Renal cortex interstitium (tissue), 11 donors: ENCODE measurements at regions not wholly inside any gene's neighbourhood (a gene's known extent, or its start where the extent isn't known, plus 50 kb on each side); places are given as distances from the start of the nearest gene placed in this dataset.

Experiments
- DNase-seq, 11 donors: peaks; one replicate each; pipeline ENCODE4 v3.0.0-alpha.2; 2013; ENCODE audit warnings: low read depth in 9 of 11, low spot score in 4 of 11; ENCODE audit errors: extremely low read depth in 1 of 11

GRCh38 chr3:191795196-191795595 lies 334.2 kb downstream of the PYDC2 start:
- DNase-seq: no peak

DNA sequence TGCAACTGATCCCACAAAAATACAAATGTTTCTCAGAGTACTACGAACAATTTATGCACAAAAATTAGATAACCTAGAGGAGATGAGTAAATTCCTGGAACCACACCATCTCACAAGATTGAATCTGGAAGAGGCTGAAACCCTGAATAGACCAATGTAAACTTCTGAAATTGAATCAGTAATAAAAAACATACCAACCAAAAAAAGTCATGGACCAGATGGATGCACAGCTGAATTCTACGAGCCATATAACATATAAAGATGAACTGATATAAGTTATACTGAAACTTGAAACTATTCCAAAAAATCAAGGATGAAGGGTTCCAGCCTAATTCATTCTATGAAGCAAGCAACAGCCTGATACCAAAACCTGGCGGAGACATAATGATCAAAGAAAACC lies 336.3 kb downstream of the PYDC2 start:
- no peak for DNase-seq

- no peak for DNase-seq
Measured at GRCh38 chr3:191802671-191803070, 341.7 kb downstream of the PYDC2 start.

DNA sequence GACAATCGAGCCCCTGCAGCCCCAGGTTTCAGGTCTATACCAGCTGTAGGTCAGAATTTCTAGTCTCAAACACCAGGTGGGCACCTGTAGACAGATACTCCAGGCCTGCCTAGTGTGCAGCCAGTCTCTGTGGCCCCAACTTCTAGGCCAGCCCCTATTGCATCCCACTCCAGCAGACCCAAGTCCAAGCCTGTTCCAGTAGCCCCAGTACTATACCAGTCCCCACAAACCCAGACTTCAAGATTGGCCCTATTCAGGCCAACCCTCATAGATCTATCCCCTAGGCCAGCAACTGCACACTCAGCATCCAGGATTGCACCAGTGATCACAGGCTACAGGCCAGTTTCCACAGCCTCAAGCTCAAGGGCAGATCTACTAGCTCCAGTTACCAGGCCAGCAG lies 344.0 kb downstream of the PYDC2 start:
- DNase-seq: no peak

GRCh38 chr3:191808073-191808472 lies 347.1 kb downstream of the PYDC2 start:
- no peak for DNase-seq

DNA sequence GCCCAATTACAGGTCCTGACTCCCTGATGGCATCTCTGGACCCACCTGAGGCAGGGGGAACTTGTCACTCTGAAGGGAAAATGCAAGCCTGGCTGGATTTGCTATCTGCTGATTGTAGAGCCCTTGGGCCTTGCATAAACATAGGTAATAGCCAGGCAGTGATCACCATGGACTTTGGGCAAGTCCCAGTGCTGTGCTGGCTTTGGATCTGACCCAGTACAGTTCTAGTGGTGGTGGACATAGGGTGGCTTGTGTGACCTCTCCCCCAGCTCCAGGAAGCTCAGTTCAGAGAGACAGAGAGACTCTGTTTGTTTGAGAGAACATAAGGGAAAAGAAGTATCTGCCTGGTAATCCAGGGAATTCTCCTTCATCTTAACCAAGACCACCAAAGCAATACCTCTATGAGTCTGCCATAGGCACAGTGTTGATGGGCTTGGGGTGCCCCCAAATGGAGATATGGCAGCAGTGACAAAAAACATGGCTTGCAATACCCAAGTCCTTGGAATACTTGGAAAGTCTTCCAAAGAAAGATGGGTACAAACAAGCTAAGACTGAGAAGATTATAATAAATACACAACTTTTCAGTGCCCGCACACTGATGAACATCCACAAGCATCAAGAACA lies 348.5 kb downstream of the PYDC2 start:
- DNase-seq: no peak

GRCh38 chr3:191813245-191813644 lies 352.3 kb downstream of the PYDC2 start:
- no peak for DNase-seq

- no peak for DNase-seq
Measured at GRCh38 chr3:191848818-191849217, 387.9 kb downstream of the PYDC2 start.

- no peak for DNase-seq
Measured at GRCh38 chr3:191859531-191859930, 398.6 kb downstream of the PYDC2 start.

DNA sequence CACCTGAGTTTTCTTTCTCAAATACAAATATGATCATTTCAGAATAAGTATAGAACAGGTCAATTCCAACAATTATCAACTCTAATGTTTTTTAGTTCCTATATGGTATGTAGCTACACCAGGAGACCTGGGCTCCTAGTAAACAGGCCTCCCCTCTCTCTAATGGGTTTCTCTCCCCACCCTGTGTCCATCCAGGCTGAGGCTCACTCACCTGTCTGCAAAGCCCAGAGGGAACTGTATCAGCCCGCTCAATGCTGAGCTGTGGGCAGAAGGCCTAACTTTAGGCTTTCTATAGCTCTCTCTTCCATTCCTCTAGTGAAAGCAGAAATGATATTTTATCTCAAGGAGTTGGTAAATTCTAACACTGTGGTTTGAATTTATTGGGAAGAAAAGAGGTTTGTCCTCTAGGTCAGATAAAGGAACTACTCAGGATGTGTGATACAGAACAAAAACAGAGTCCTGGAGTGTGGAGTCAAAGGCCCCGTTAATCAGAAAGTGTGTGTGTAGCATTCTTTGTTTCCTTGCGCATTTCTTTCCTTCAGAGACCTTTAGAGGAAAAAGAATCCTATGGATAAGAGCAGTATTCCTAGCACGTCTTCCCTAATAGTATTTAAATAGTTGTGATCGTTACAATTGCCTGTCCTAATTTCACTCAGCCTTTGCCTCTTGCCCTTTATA lies 408.9 kb downstream of the PYDC2 start:
- DNase-seq: no peak

GRCh38 chr3:191873736-191874135 lies 412.8 kb downstream of the PYDC2 start:
- DNase-seq: no peak

DNA sequence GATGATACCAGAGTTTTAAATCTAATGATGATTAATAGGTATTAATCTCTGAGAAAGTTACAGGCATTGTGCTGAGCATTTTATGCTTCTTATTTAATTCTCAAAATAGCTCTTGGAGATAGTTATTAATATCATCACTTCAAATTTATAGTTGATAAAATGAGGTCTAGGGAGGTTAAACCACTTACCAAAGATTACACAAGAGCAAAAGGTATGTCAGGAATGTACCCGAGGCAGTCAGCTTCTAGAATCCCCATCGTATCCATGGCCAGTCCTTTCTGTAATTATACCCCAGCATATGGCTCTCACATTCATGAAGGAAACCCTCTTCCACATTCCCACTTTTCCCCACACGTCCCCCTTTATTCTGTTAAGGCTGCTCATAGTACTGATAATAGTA lies 421.3 kb downstream of the PYDC2 start:
- no peak for DNase-seq

DNA sequence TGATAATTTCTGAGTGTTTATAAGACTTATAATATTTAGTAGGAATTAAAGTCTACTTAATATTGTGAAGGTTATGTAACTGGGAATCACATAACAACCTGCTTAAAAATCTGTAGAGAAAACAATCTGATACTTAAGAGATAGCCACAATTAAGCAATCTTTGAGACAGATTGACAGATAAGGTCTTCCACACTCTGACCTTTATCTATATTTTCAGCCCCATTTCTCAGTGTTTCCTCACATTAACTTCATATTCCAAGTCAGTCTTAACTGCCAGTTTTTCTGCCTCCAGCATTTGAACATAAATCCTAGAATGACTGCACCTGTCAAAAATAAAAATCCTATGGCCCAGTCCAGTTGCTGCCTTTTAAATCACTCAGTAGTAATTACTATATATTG lies 423.2 kb downstream of the PYDC2 start:
- no peak for DNase-seq

GRCh38 chr3:191889106-191889505 lies 428.1 kb downstream of the PYDC2 start:
- no peak for DNase-seq

DNA sequence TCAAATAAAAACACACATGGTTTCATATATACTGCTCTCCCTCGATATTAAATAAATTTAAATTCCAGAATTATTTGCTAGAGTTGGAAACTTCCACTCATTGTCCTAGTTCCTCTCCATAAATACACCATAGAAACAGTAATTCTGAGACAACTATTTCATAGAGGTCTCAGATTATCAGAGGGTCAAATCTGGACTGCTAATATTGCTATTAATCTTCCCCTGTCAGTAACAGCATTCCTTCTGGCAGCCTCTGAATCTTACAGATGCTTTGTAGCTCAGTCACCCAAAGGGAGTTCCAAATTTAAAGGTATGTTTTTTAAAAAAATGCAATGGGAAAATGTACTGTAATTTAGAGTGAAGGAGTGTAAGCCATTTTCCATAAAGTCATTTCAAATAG lies 428.8 kb downstream of the PYDC2 start:
- DNase-seq: no peak

DNA sequence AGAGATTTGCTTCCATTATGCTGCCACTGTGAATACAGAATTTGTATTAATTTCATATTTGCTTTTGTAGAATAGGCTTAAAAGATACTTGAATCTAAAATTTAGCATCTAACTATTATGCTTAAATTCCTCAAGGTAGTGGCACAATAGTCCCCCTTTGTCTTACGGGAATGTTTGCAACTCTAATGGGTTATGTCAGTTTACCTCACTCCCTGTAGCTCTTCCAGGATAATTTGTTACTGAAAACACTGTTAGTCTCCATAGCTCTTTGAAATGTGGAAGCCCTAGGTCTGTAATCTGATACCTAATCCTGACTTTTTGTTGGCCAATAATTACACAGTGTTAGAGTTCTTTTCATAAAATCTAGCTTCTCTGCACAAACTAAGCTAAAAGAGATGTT lies 433.4 kb downstream of the PYDC2 start:
- DNase-seq: peak in 3 of 11 donors; percentile 8 to 9 (median 9)

DNA sequence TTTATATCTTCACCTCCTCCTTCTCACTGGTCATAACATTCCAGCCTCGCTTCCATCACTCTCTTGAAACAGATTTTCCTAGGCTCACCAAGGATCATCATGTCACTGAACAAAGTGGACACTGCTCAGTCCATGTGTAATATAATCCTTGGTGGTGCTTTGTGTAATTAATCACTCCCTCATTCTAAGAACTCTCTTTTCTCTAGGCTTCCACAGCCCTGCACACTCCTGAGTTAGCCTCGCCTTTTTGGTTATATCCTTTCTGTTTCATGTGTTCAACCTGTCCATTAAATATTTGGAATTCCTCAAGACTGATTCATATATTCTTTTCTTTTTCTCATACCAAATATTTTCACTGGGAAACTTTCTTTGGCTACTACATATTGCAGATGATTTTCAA lies 440.8 kb downstream of the PYDC2 start:
- peak in 2 of 11 donors; percentile 11 to 24 for DNase-seq

- DNase-seq: no peak
Measured at GRCh38 chr3:191912616-191913204, 451.7 kb downstream of the PYDC2 start.

- DNase-seq: no peak
Measured at GRCh38 chr3:191915712-191916111, 454.7 kb downstream of the PYDC2 start.

GRCh38 chr3:191919491-191920026 lies 458.6 kb downstream of the PYDC2 start:
- DNase-seq: no peak
